ENCODE measurements at regions not wholly inside any gene's neighbourhood (a gene's known extent, or its start where the extent isn't known, plus 50 kb on each side); places are given as distances from the start of the nearest gene placed in this dataset.

DNA sequence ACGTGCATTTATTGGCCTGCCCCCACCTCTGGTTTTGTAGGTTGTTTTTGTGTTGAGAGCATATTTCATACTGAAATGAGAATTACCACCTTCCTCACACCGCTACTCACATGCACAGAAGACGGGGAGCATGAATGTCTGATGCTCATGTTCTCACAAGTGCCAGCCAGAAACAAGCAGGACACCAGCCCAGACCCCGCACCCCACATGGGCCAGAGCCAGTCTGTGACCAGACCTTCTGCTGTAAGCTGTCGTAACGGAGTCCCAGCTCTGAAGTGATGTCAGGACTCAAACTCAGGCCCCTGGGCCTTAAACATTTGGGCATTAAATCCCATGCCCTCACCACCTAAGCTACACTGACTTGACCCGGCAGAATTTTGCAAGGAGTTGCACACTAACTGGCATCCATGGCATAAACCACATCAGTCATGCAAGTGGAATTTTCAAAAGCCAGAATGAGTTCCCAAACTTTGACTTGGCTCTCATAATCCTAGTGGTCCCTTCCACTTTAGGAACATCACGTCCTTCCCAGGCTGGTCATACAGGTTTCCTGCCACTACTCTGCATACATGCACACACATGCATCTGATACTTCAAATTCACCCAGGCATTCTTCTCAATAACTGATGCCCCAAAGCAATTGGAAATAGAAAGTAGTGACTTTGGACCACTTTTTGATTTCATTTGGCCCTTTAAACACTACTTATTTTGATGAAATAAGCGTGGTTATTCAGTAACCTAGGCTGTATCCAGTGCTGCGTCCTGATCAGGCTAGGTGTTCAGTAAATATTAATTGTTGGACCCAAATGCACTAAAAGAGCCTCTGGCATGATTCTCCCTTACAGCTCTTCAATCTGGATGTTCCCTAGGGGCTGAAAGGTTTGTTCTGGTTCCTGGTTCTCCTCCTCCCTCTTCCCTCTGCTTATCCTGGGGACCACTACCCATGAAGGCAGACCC lies 223.1 kb upstream of the ID2 start:
- TF ChIP-seq SP2 (tag by site-specific recombination; IDR thresholded peaks at IDR 0.05): no peak
- TF ChIP-seq ZNF121 (tag by site-specific recombination; IDR thresholded peaks at IDR 0.05): no peak
- TF ChIP-seq, protein P1, sequence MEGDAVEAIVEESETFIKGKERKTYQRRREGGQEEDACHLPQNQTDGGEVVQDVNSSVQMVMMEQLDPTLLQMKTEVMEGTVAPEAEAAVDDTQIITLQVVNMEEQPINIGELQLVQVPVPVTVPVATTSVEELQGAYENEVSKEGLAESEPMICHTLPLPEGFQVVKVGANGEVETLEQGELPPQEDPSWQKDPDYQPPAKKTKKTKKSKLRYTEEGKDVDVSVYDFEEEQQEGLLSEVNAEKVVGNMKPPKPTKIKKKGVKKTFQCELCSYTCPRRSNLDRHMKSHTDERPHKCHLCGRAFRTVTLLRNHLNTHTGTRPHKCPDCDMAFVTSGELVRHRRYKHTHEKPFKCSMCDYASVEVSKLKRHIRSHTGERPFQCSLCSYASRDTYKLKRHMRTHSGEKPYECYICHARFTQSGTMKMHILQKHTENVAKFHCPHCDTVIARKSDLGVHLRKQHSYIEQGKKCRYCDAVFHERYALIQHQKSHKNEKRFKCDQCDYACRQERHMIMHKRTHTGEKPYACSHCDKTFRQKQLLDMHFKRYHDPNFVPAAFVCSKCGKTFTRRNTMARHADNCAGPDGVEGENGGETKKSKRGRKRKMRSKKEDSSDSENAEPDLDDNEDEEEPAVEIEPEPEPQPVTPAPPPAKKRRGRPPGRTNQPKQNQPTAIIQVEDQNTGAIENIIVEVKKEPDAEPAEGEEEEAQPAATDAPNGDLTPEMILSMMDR (tag by site-specific recombination; IDR thresholded peaks at IDR 0.05): no peak
- TF ChIP-seq ZNF549 (tag by site-specific recombination; IDR thresholded peaks at IDR 0.05): no peak
- TF ChIP-seq, protein P2, sequence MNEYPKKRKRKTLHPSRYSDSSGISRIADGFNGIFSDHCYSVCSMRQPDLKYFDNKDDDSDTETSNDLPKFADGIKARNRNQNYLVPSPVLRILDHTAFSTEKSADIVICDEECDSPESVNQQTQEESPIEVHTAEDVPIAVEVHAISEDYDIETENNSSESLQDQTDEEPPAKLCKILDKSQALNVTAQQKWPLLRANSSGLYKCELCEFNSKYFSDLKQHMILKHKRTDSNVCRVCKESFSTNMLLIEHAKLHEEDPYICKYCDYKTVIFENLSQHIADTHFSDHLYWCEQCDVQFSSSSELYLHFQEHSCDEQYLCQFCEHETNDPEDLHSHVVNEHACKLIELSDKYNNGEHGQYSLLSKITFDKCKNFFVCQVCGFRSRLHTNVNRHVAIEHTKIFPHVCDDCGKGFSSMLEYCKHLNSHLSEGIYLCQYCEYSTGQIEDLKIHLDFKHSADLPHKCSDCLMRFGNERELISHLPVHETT (tag by site-specific recombination; IDR thresholded peaks at IDR 0.05): no peak
- TF ChIP-seq ZNF514 (tag by site-specific recombination; IDR thresholded peaks at IDR 0.05): no peak
- TF ChIP-seq TRIM28 (IDR thresholded peaks at IDR 0.05; ENCODE audit: borderline replicate concordance, low read length): no peak
- TF ChIP-seq, protein P3, sequence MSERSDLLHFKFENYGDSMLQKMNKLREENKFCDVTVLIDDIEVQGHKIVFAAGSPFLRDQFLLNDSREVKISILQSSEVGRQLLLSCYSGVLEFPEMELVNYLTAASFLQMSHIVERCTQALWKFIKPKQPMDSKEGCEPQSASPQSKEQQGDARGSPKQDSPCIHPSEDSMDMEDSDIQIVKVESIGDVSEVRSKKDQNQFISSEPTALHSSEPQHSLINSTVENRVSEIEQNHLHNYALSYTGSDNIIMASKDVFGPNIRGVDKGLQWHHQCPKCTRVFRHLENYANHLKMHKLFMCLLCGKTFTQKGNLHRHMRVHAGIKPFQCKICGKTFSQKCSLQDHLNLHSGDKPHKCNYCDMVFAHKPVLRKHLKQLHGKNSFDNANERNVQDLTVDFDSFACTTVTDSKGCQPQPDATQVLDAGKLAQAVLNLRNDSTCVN (tag by site-specific recombination; optimal IDR thresholded peaks at IDR 0.05): no peak
- no peak for TF ChIP-seq ZXDB (tag by site-specific recombination; IDR thresholded peaks at IDR 0.05)
- TF ChIP-seq ZNF624 (tag by site-specific recombination; IDR thresholded peaks at IDR 0.05): no peak
- TF ChIP-seq ZNF626 (tag by site-specific recombination; IDR thresholded peaks at IDR 0.05): no peak
- TF ChIP-seq GLI4 (tag by site-specific recombination; IDR thresholded peaks at IDR 0.05): no peak
- TF ChIP-seq ZNF10 (tag by site-specific recombination; IDR thresholded peaks at IDR 0.05): no peak
